ENCODE measurements at regions not wholly inside any gene's neighbourhood (a gene's known extent, or its start where the extent isn't known, plus 50 kb on each side); places are given as distances from the start of the nearest gene placed in this dataset.

DNA sequence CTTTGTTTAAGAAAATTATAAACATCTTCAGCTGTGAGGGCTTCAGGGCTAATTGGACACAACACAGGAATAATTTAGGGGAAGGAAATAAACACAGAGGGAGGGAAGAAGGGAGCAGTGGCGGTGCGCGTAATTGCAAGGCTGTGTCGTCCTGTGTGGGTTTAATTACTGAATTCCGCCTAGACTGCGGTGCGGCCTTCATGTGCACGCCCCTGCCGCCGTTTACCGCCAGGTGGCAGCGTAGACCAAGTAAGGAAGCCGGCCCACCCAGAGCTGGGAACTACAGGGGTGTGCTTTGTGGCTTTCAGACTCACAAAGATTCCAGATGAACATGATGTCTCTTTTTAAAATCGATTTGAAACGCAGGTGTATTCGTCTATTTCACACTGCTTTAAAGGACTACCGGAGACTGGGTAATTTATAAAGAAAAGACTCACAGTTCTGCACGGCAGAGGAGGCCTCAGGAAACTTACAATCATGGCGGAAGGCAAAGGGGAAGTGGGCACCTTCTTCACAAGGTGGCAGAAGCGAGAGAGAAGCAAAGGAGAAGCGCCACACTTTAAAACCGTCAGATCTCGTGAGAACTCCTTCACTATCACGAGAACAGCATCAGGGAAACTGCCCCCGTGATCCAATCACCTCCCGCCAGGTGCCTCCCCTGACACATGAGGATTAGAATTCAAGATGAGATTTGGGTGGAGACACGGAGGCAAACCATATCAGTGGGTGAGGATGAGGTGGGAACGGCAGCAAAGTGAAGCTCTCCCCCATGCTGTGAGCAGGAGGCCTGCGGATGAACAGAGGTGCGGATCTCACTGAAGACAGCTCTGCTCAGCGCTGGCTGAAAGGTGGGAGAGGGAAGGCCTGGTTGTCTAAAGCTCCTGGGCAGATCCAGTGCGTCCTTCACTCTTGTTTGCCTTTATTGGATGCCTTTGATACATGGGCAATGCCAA is 222.0 kb upstream of the PDE10A start:
- H3K4me3 ChIP-seq (ENCODE audit: low read depth, low read length), result no peak overlapping the region
- TF ChIP-seq, protein P1, sequence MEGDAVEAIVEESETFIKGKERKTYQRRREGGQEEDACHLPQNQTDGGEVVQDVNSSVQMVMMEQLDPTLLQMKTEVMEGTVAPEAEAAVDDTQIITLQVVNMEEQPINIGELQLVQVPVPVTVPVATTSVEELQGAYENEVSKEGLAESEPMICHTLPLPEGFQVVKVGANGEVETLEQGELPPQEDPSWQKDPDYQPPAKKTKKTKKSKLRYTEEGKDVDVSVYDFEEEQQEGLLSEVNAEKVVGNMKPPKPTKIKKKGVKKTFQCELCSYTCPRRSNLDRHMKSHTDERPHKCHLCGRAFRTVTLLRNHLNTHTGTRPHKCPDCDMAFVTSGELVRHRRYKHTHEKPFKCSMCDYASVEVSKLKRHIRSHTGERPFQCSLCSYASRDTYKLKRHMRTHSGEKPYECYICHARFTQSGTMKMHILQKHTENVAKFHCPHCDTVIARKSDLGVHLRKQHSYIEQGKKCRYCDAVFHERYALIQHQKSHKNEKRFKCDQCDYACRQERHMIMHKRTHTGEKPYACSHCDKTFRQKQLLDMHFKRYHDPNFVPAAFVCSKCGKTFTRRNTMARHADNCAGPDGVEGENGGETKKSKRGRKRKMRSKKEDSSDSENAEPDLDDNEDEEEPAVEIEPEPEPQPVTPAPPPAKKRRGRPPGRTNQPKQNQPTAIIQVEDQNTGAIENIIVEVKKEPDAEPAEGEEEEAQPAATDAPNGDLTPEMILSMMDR (conservative IDR thresholded peaks at IDR 0.05; ENCODE audit: low read depth, low read length), result peak; percentile 97
- peak; percentile 84 for DNase-seq (ENCODE audit: low read depth)

DNA sequence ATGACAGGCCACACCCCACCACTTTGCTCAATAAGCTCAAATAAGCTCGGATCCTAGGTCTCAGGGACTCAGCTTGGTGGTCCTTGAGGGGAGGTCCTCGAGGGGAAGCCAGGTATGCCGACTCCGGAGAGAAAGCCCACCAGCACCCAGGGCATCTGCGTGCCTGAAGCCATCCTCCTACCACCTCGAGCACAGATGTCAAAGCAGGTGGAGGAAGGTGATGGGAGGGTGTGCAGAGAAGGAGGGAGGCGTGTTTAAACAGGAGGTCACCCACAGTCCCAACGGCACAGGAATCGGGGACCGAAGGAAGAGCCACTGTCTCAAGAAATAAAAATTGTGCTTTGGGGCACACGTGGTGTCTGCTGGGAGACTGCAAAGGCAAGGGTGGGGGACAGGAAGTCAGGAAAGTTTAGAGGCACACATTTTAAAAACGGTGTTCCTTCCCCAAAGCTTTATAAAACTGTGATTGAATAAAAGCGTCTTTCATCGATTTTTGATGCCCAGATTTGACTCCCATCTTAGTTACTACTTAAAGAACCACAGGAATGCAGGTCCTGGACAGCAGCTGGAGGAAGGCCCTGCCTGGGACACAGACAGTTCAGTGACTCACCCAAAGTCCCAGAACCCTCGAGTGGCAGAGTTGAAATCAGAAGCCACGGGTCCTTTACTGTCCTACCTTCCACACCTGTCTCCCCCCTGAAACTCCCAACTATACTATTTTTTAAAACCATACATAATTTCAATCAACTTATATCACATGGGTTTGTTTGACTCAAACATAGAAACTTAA is 221.0 kb upstream of the PDE10A start:
- no peak overlapping the region for H3K4me3 ChIP-seq (ENCODE audit: low read depth, low read length)
- TF ChIP-seq, protein P1 (conservative IDR thresholded peaks at IDR 0.05; ENCODE audit: low read depth, low read length), result no peak
- DNase-seq (ENCODE audit: low read depth), result peak; percentile 45

DNA sequence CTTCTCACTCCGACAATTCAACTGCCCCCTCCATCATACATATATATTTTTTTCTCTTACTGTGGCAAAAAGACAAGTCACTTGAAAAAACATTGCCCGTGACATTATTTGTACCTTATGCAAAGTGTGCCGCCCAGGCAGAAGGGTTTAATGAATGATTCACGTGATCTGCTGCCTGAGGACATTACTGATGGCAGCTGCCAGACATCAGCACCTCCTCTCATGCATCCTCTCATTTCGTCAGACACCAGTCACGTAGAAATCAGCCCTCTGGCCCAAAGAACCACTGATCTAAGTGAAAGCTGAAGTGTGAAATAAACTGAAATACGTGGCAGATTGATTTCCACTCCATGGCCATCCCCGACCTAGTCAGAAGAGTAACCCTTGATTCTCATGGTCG is 218.8 kb upstream of the PDE10A start:
- no peak for DNase-seq (ENCODE audit: low read depth)
- H3K4me3 ChIP-seq (ENCODE audit: low read depth, low read length), result no peak overlapping the region
- TF ChIP-seq, protein P1 (conservative IDR thresholded peaks at IDR 0.05; ENCODE audit: low read depth, low read length), result no peak

DNA sequence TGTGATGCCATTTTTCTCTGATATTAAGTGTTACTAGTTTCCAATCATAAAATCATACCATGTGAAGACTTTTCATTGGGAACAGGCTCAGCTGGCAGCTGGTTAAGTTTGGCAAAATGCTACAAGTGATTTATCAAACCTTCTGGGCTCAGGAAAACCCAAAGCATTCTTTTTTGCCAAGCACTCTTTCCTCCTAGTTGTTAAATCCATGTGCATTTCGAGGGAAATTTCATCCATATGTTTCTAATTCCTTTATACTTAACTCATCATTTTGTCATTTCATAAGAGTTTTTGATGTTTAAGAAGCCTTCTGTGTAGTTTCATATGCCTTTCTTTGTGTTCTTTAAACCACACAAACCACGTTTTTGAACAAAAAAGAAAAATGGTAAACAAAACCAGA is 217.6 kb upstream of the PDE10A start:
- DNase-seq (ENCODE audit: low read depth), result no peak
- no peak overlapping the region for H3K4me3 ChIP-seq (ENCODE audit: low read depth, low read length)
- TF ChIP-seq, protein P1 (conservative IDR thresholded peaks at IDR 0.05; ENCODE audit: low read depth, low read length), result no peak

DNA sequence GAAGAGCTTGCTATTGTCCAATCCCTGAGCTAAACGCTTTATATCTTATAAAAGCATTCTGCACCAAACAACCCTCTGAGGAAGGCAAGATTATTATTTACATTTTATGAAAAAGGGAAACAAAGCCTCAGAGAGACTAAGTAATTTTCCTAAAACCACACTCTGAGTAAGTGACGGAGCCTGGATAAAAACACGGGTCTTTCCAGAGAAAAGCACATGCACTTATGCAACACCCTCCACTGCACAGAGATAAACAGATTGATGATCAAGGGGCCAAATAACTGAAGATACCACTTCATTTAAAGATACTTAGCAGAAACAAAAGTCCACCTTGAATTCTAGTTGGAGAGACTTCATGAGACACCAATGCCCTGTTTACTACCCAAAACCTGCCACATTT is 214.7 kb upstream of the PDE10A start:
- TF ChIP-seq, protein P1 (conservative IDR thresholded peaks at IDR 0.05; ENCODE audit: low read depth, low read length), result no peak
- H3K4me3 ChIP-seq (ENCODE audit: low read depth, low read length), result no peak overlapping the region
- no peak for DNase-seq (ENCODE audit: low read depth)

DNA sequence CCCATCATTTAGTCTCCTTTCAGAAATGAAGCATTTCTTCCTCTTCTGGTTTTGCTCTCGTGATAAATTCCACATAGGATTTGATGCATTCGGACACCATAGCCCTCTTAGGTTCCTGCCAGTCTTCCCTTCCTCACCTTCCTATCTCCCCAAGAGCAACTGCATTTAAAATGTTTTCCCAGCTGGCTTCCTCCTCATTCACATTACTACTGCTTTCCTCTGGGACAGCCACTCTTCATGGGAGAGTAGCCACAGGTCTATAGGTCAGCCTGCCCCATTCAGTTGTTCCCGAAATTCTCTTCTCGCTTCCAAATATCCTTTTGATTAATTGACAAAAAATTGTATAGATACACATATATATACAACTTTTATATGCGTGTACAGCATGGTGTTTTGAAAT is 214.2 kb upstream of the PDE10A start:
- TF ChIP-seq, protein P1 (conservative IDR thresholded peaks at IDR 0.05; ENCODE audit: low read depth, low read length), result no peak
- no peak overlapping the region for H3K4me3 ChIP-seq (ENCODE audit: low read depth, low read length)
- no peak for DNase-seq (ENCODE audit: low read depth)
